ENCODE measurements at regions not wholly inside any gene's neighbourhood (a gene's known extent, or its start where the extent isn't known, plus 50 kb on each side); places are given as distances from the start of the nearest gene placed in this dataset.
"Not testable (repeated sequence)": the region's sequence is repeated elsewhere in the genome, so short reads cannot be mapped to it uniquely, and the experiment has no call there.

DNA sequence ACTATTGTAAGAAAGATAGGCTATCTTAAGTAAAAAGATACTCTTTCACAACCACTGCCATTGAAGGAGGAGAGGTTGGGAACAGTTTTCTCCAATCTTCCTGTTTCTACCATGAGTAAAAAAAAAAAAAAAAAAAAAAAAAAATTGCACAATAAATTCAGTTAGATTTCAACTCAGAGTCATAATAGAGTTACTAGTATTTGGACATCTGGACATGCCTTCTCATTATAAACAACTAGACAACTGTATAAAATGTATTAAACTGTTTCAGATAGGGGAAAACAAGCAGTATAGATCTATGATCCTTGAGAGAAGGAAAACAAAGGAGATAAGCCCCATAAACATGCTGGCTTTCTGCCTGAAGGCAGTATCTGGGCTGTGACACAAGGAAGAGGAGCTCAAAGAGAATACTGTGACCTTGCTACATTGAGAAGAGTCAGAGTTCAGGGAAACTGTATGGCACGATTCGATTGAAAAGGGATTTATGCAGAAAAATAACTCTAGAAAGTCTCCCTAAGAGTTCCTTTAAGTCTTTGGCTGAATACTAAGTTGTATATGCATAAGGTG, 249.2 kb upstream of the POU5F2 start:
- WGBS, result 55% methylated on average over 2 of the region's 2 CpGs
- Histone ChIP-seq H3K4me1 (ENCODE audit: control insufficient read depth, insufficient read depth, low read length) (peaks cover 2% of the 10 kb centered on the region), H3K4me3 (ENCODE audit: low read length) (no peak overlapping the region), H3K9me3 (ENCODE audit: control insufficient read depth, low read length) (no peaks in the 10 kb centered on the region), H3K27me3 (ENCODE audit: control insufficient read depth, insufficient read depth) (no peaks in the 10 kb centered on the region), H3K27ac (ENCODE audit: low read length) (no peak overlapping the region)
- DNase-seq, result no peak
- no peak for ATAC-seq
- intact Hi-C loops (cut with DNase I), result no loop called here

DNA sequence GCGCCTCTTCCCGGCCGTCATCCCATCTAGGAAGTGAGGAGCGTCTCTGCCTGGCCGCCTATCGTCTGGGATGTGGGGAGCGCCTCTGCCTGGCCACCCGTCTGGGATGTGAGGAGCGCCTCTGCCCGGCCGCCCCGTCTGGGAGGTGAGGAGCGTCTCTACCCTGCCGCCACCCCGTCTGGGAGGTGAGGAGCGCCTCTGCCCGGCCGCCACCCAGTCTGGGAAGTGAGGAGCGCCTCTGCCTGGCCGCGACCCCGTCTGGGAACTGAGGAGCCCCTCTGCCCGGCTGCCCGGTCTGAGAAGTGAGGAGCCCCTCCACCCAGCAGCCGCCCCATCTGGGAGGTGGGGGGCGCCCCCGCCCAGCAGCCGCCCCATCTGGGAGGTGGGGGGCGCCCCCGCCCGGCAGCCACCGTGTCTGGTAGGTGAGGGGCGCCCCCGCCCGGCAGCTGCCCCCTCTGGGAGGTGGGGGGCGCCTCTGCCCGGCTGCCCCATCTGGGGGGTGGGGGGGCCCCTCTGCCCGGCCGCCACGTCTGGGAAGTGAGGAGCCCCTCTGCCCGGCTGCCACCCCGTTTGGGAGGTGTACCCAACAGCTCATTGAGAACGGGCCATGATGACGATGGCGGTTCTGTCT, 244.7 kb upstream of the POU5F2 start:
- DNase-seq, result peak in 2 of 3 donors; percentile 26 to 54
- 97% methylated on average over 45 of the region's 45 CpGs for WGBS
- H3K27me3 ChIP-seq (ENCODE audit: control insufficient read depth, insufficient read depth); H3K9me3 ChIP-seq (ENCODE audit: control insufficient read depth, low read length); H3K4me3 ChIP-seq (ENCODE audit: low read length); ATAC-seq; H3K4me1 ChIP-seq (ENCODE audit: control insufficient read depth, insufficient read depth, low read length); H3K27ac ChIP-seq (ENCODE audit: low read length); intact Hi-C loops (cut with DNase I): not testable (repeated sequence)

DNA sequence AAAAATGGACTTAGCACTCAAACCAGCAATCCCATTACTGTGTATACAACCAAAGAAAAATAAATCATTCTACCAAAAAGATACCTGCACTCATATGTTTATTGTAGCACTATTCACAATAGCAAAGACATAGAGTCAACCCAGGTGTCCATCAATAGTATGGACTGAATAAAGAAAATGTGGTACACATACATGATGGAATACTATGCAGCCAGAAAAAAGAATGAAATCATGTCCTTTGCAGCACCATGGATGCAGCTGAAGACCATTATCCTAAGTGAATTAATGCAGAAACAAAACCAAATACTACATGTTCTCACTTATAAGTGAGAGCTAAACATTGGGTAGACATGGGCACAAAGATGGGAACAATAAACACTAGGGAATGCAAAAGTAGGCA, 236.8 kb upstream of the POU5F2 start:
- no peak overlapping the region for H3K27ac ChIP-seq (ENCODE audit: low read length)
- ATAC-seq (no peak), DNase-seq (no peak)
- intact Hi-C loops (cut with DNase I), result no loop called here
- no peak overlapping the region for H3K4me3 ChIP-seq (ENCODE audit: low read length)
- H3K27me3 ChIP-seq (ENCODE audit: control insufficient read depth, insufficient read depth), result no peaks in the 10 kb centered on the region
- no peaks in the 10 kb centered on the region for H3K4me1 ChIP-seq (ENCODE audit: control insufficient read depth, insufficient read depth, low read length)
- no peaks in the 10 kb centered on the region for H3K9me3 ChIP-seq (ENCODE audit: control insufficient read depth, low read length)

DNA sequence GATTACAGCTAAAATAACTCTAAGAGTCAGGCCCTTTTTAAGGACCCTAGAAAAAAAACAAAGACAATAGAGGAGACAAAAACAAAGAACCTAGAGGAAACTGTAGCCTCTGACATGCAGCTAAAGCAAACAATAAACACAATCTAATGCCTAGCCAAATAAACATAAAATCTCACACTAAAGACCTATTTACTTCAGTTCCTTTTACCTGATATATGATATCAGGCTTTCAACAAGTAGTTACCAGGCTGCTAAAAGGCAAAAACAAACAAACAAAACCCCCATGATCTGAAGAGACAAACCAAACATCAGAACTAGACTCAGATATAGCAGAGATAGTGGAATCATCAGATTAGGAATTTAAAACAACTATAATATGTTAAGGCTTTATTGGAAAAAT, 226.5 kb upstream of the POU5F2 start:
- no peaks in the 10 kb centered on the region for H3K4me1 ChIP-seq (ENCODE audit: control insufficient read depth, insufficient read depth, low read length)
- intact Hi-C loops (cut with DNase I), result no loop called here
- no peak overlapping the region for H3K27ac ChIP-seq (ENCODE audit: low read length)

DNA sequence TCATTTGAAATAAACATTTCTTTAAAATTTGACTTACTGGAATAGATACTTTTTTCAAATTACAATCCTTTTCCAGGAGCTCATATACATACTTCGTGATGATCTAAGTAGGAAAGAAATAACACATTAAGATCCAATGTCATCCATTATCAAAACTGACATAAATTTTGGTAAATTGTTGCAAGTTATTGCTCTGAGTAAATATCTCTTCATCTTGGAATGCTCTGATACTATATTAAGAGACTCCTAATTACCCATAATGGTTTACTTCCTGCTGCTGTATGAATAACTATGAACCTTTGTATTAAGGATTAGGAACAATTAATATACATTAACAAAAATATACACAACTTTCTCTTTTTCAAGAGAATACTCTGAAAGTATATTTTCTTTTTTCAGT, 223.0 kb upstream of the POU5F2 start:
- intact Hi-C loops (cut with DNase I), result no loop called here
- Histone ChIP-seq H3K27me3 (ENCODE audit: control insufficient read depth, insufficient read depth) (no peaks in the 10 kb centered on the region), H3K27ac (ENCODE audit: low read length) (no peak overlapping the region), H3K9me3 (ENCODE audit: control insufficient read depth, low read length) (no peaks in the 10 kb centered on the region), H3K4me3 (ENCODE audit: low read length) (no peak overlapping the region), H3K4me1 (ENCODE audit: control insufficient read depth, insufficient read depth, low read length) (peaks cover 1% of the 10 kb centered on the region)
- no peak for DNase-seq
- WGBS, result 98% methylated on average over 1 of the region's 1 CpG
- ATAC-seq, result no peak

More for the DNA sequence above, 226.5 kb upstream of the POU5F2 start:
- ATAC-seq, result no peak
- Histone ChIP-seq H3K27me3 (ENCODE audit: control insufficient read depth, insufficient read depth) (no peaks in the 10 kb centered on the region), H3K4me3 (ENCODE audit: low read length) (no peak overlapping the region), H3K9me3 (ENCODE audit: control insufficient read depth, low read length) (no peaks in the 10 kb centered on the region)
- no peak for DNase-seq

DNA sequence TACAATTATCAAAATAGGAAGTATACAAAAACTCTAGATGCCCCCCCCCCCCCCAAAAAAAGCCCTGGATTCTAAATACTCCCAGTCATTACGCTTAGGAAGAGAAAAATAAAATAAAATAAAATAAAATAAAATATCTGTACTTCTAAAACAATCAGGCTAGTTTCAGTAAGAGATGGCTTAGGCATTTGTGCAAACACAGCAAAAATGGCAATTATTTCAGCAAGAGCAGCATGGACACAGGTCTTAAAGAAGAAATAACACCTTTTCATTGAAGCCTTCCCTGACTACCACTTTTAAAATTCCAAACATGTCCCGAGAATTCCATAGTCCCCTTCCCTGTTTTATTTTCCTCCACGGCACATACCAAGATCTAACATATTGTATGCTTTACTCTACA, 218.6 kb upstream of the POU5F2 start:
- intact Hi-C loops (cut with DNase I), result no loop called here
- DNase-seq, result no peak
- ATAC-seq, result no peak
- Histone ChIP-seq H3K27ac (ENCODE audit: low read length) (no peak overlapping the region), H3K4me3 (ENCODE audit: low read length) (no peak overlapping the region), H3K9me3 (ENCODE audit: control insufficient read depth, low read length) (no peaks in the 10 kb centered on the region), H3K27me3 (ENCODE audit: control insufficient read depth, insufficient read depth) (no peaks in the 10 kb centered on the region), H3K4me1 (ENCODE audit: control insufficient read depth, insufficient read depth, low read length) (peaks cover 1% of the 10 kb centered on the region)
- WGBS, result 95% methylated on average over 3 of the region's 3 CpGs

DNA sequence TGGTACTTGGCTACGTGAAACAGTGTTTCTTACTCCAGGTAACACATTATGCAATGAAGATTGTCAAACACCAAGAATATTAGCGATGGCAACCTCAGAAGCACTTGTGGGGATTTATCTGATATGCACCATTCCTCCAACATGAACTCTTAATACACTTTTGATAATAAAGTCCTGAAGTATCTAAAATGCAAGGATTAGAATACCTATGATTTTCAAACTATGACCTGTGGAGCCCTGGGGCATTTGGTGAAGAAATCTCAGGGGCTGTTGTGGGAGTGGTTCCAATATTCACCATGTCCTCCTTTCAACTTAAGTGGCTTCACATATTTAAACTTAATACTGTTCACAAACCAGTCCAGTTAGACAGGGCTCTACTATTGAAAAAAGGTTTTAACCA, 214.6 kb upstream of the POU5F2 start:
- no peaks in the 10 kb centered on the region for H3K9me3 ChIP-seq (ENCODE audit: control insufficient read depth, low read length)
- no peaks in the 10 kb centered on the region for H3K27me3 ChIP-seq (ENCODE audit: control insufficient read depth, insufficient read depth)
- no peaks in the 10 kb centered on the region for H3K4me1 ChIP-seq (ENCODE audit: control insufficient read depth, insufficient read depth, low read length)
- no peak for ATAC-seq
- 97% methylated on average over 2 of the region's 2 CpGs for WGBS
- intact Hi-C loops (cut with DNase I), result no loop called here
- DNase-seq, result no peak
- no peak overlapping the region for H3K27ac ChIP-seq (ENCODE audit: low read length)
- H3K4me3 ChIP-seq (ENCODE audit: low read length), result no peak overlapping the region

DNA sequence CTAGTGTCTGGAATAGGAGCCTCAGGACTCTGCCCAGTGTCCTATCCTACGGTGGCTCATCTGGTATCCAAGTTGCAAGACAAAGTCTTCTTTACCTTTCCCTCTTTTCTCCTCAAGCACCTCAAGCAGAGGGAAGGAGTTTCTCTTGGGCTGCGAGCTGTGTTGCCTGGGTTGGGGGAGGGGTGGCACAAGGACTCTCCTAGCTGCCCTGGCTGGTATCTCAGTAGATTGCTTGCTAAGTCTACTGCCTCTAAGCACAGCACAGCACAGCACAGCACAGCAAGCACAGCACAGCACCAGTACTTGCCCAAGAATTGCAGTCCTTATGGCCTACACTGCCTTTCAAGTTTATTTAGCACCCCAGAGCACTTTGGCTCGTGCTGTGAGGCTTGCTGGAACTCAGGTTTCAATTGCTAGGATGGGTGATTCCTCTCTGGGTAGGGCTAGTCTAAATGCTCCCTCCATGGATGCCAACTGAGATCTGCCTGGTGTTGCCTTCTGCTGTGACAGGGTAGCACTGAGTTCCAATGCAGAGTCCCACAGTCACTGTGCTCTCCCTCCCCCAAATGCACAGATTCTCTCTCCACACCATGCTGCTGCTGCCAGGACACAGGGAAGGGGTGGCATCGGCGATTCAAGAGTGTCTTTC, 213.1 kb upstream of the POU5F2 start:
- ATAC-seq (no peak), DNase-seq (no peak)
- H3K4me3 ChIP-seq (ENCODE audit: low read length), result no peak overlapping the region
- H3K9me3 ChIP-seq (ENCODE audit: control insufficient read depth, low read length), result no peaks in the 10 kb centered on the region
- intact Hi-C loops (cut with DNase I), result no loop called here
- H3K27ac ChIP-seq (ENCODE audit: low read length), result no peak overlapping the region
- H3K27me3 ChIP-seq (ENCODE audit: control insufficient read depth, insufficient read depth), result no peaks in the 10 kb centered on the region
- no peaks in the 10 kb centered on the region for H3K4me1 ChIP-seq (ENCODE audit: control insufficient read depth, insufficient read depth, low read length)
- WGBS, result 94% methylated on average over 5 of the region's 5 CpGs

DNA sequence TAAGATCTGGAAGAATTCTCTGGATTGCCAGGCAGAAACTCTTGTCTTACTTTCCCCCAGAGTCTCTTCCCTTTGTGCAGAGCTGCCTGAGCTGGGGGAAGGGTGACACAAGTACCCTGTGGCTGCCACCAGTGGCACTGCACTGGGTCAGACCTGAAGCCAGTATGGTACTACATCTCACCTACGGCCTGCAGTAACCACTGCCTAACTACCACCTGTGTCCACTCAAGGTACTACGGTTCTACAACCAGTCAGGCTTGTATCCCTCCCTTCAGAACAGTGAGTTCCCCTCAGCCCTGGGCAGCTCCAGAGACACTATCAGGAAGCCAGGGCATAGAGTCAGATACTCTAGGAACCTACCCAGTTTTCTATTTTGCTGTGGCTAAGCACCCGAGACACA, 212.0 kb upstream of the POU5F2 start:
- Histone ChIP-seq H3K4me3 (ENCODE audit: low read length) (no peak overlapping the region), H3K27me3 (ENCODE audit: control insufficient read depth, insufficient read depth) (no peaks in the 10 kb centered on the region), H3K4me1 (ENCODE audit: control insufficient read depth, insufficient read depth, low read length) (no peaks in the 10 kb centered on the region), H3K9me3 (ENCODE audit: control insufficient read depth, low read length) (no peaks in the 10 kb centered on the region), H3K27ac (ENCODE audit: low read length) (no peak overlapping the region)
- ATAC-seq (peak in 1 of 2 donors; percentile 38), DNase-seq (no peak)
- intact Hi-C loops (cut with DNase I), result no loop called here
- 98% methylated on average over 3 of the region's 3 CpGs for WGBS

DNA sequence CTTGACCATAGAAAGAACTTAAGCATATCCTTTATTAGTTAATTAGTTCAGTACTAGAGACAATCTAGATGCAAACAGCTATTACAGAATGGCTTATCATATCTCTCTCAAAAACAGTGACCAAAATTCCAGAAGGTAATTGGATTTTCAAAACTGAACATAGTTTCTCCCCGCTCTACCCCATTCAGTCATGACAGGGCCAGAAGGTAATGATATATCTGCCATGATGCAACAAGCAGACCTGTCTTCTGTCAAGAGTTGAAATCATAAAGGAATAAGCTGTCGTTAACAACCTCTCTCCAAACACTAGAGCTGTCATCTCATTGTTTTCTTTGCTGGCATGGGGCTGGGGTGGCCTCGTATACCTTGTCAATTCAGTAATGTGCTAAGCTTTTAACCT, 200.5 kb upstream of the POU5F2 start:
- Histone ChIP-seq H3K4me3 (ENCODE audit: low read length) (no peak overlapping the region), H3K27ac (ENCODE audit: low read length) (no peak overlapping the region), H3K9me3 (ENCODE audit: control insufficient read depth, low read length) (no peaks in the 10 kb centered on the region), H3K4me1 (ENCODE audit: control insufficient read depth, insufficient read depth, low read length) (no peaks in the 10 kb centered on the region), H3K27me3 (ENCODE audit: control insufficient read depth, insufficient read depth) (no peaks in the 10 kb centered on the region)
- 81% methylated on average over 3 of the region's 3 CpGs for WGBS
- DNase-seq (no peak), ATAC-seq (no peak)
- intact Hi-C loops (cut with DNase I), result no loop called here

DNA sequence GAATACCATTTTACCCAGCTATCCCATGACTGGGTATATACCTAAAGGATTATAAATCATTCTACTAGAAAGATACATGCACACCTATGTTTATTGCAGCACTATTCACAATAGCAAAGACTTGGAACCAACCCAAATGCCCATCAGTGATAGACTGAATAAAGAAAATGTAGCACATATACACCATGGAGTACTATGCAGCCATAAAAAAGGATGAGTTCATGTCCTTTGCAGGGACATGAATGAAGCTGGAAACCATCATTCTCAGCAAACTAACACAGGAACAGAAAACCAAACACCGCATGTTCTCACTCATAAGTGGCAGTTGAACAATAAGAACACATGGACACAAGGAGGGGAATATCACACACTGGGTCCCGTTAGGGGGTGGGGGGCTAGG, 191.9 kb upstream of the POU5F2 start:
- ATAC-seq; DNase-seq; H3K9me3 ChIP-seq (ENCODE audit: control insufficient read depth, low read length); H3K4me1 ChIP-seq (ENCODE audit: control insufficient read depth, insufficient read depth, low read length); H3K4me3 ChIP-seq (ENCODE audit: low read length); H3K27me3 ChIP-seq (ENCODE audit: control insufficient read depth, insufficient read depth); intact Hi-C loops (cut with DNase I); H3K27ac ChIP-seq (ENCODE audit: low read length): not testable (repeated sequence)
- WGBS, result 94% methylated on average over 2 of the region's 2 CpGs

Data from right cardiac atrium (tissue), 5 donors.